ENCODE measurements at regions not wholly inside any gene's neighbourhood (a gene's known extent, or its start where the extent isn't known, plus 50 kb on each side); places are given as distances from the start of the nearest gene placed in this dataset.
"Not testable (repeated sequence)": the region's sequence is repeated elsewhere in the genome, so short reads cannot be mapped to it uniquely, and the experiment has no call there.

DNA sequence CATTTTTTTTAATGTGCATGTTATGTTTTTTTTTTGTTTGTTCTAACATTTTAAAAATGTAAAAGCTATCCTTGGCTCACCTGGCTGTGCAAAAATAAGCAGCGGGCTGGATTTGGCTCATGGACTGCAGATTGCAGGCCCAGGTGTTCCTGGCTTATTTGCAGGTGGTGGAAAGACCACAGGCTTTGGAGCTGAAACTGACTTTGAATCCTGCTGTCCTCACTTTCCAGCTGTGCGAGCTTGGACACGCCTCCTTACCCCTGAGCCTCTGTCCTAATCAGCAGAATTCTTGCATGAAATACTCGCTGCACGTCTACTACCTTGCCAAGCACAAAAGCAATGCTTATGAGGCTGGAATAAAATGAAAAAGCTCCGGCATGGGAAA is 188.7 kb upstream of the TPM1 start:
- DNase-seq (ENCODE audit: low read depth, low spot score): no peak

GRCh38 chr15:62854420-62855084 is 188.0 kb upstream of the TPM1 start:
- no peak for DNase-seq (ENCODE audit: low read depth, low spot score)

GRCh38 chr15:62855085-62855476 is 187.5 kb upstream of the TPM1 start:
- DNase-seq (ENCODE audit: low read depth, low spot score): no peak

- DNase-seq (ENCODE audit: low read depth, low spot score): no peak
Measured at GRCh38 chr15:62856466-62857246, 185.9 kb upstream of the TPM1 start.

GRCh38 chr15:62857411-62857853 is 185.1 kb upstream of the TPM1 start:
- DNase-seq (ENCODE audit: low read depth, low spot score): no peak

GRCh38 chr15:62858343-62858742 is 184.2 kb upstream of the TPM1 start:
- DNase-seq (ENCODE audit: low read depth, low spot score): no peak

DNA sequence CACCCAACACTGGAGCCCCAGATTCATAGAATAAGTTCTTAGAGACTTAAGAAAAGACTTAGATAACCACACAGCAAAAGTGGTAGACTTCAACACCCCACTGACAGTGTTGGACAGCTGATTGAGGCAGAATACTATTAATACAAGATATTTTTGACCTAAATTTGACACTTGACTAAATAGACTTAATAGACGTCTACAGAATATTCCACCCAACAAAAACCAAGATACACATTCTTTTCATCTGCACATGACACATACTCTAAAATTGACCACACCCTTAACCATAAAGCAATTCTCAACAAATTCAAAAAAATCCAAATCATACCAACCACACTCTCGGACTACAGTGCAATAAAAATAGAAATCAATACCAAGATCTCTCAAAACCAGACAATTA is 179.8 kb upstream of the TPM1 start:
- DNase-seq (ENCODE audit: low read depth, low spot score): no peak

GRCh38 chr15:62866366-62866765 is 176.2 kb upstream of the TPM1 start:
- no peak for DNase-seq (ENCODE audit: low read depth, low spot score)

- no peak for DNase-seq (ENCODE audit: low read depth, low spot score)
Measured at GRCh38 chr15:62867844-62868243, 174.7 kb upstream of the TPM1 start.

GRCh38 chr15:62868507-62868906 is 174.0 kb upstream of the TPM1 start:
- DNase-seq (ENCODE audit: low read depth, low spot score): no peak

DNA sequence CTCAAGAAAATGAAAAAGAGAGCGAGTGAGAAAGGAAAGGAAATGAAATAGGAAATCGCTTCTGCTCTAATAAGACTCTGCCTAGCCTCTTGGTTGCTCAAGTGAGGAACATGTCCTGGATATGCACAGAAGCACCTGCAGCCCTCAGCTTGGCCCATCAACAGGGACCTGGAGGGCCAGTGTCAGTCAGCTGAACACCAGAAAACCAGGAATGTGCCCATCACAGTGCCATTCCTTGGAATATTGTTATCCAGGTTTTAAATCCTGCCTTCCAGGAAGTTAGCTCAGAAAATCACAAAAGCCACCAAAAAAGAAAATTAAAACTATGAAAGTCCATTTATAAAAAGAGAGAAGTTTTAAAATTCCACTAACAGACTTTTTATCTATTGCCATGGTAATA is 173.4 kb upstream of the TPM1 start:
- no peak for DNase-seq (ENCODE audit: low read depth, low spot score)

GRCh38 chr15:62870216-62870615 is 172.3 kb upstream of the TPM1 start:
- no peak for DNase-seq (ENCODE audit: low read depth, low spot score)

DNA sequence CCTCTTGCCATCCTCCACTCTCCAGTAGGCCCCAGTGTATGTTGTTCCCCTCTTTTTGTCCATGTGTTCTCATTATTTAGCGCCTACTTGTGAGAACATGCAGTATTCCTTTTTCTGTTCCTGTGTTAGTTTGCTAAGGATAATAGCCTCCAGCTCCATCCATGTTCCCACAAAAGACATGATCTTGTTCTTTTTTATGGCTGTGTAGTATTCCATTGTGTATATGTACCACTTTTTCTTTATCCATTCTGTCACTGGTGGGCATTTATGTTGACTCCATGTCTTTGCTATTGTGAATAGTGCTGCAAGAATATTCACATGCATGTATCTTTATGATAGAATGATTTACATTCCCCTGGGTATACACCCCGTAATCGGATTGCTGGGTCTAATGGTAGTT is 171.8 kb upstream of the TPM1 start:
- not testable (repeated sequence) for DNase-seq (ENCODE audit: low read depth, low spot score)

GRCh38 chr15:62873203-62873602 is 169.3 kb upstream of the TPM1 start:
- no peak for DNase-seq (ENCODE audit: low read depth, low spot score)

GRCh38 chr15:62874064-62874463 is 168.5 kb upstream of the TPM1 start:
- DNase-seq (ENCODE audit: low read depth, low spot score): no peak

DNA sequence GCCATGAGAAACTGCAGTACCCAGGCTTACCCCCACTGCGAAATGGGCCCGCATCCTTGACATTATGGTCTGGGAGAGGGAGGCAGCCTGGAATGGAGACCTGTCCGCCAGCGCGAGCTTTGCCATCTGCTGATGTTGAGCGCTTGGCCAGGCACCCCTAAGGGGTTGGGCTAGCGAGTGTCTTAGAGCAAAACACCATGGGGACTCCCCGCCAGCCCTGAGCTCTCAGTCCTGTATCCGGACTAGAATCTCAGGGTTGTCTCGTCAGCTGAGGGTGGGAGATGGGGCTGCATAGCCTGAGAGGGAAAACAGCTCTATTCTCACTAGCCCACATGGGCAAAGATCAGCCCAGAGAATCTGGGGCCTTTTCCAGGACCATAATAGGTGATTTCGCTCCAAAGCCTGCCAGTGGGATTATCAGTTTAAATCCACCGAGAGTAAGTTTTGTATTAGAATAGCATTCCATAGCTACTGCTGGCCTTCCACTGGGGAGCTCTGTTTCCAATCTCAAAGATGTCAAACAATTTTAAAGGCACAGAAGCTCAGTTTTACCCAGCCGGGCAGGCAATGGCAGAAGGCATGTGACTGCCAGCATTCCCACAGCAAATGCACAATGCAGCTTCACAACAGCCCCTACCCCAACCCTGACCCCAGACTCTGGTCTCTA is 167.5 kb upstream of the TPM1 start:
- no peak for DNase-seq (ENCODE audit: low read depth, low spot score)

DNA sequence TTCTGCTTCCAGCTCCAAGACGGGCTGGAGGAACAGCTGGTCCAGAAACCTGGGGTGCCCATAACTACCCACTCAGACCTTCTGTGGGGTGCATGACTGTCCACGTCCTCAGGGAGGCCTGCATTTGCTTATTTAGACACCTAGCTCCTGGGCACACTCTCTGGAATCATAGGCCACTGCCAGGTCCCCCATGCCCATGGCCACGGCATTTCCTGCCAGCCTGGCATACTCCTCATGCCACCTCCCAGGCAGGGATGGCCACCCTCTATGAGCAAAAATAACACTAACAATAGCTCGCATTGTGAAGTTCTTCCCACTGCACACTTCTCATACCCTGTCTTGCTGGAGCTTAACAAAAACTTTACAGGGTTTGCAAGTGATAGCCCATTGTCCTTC is 166.9 kb upstream of the TPM1 start:
- no peak for DNase-seq (ENCODE audit: low read depth, low spot score)

DNA sequence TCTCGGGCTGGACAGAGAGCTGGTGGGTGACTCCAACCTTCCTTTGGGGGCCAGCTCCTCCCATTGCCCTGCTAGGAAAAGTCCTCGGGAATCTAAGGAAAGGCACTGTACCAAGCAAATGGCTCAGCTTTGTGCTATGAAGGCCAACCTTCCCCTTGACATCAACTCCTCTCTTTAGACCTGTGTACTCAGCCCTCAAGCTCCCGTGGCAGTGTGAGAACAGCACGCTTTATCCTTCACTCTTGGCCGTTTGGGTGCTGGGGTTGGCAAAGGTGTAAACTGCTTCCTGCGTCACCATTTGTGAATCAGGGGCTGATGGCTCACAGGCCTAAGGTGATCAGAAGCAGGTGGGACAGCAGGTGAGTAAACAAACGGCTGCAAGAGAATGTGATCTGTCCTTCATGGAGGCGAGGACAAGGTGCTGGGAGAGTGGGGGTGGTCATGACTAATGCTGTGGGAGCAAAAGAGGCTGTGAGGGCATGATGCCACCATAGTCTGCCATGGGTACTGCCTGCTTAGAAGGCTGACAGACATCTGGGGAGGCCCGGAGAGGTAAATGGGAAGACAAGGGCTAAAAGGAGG is 165.2 kb upstream of the TPM1 start:
- no peak for DNase-seq (ENCODE audit: low read depth, low spot score)

DNA sequence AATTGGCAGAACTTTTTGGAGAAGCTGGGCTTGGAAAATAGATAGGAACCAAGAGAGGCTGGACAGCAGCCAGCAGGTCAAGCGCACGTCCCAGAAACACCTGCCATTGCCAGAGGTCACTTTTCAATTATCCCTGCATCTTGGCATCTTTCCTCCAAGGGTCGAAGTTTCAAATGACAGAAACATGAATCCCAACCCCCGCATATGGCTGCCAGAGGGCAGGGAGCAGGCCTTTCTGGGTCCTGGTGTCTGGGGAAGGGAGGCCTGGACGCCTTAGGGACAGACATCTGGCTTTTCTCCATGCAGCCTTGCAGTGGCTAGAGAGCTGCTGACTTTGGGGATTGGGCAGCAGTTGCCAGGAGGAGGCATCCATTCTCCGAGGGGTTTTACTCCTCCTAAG is 164.5 kb upstream of the TPM1 start:
- no peak for DNase-seq (ENCODE audit: low read depth, low spot score)

DNA sequence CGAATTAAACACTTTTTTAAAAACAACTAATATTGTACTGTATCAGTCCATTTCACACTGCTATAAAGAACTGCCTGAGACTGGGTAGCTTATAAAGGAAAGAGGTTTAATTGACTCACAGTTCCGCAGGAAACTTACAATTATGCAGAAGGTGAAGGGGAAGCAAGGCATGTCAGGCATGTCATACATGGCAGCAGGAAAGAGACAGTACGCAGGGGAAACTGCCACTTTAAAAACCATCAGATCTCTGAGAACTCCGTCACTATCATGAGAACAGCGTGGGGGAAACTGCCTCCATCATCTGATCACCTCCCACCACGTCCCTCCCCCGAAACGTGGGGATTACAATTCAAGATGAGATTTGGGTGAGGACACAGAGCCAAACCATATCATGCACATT is 162.8 kb upstream of the TPM1 start:
- DNase-seq (ENCODE audit: low read depth, low spot score): no peak

DNA sequence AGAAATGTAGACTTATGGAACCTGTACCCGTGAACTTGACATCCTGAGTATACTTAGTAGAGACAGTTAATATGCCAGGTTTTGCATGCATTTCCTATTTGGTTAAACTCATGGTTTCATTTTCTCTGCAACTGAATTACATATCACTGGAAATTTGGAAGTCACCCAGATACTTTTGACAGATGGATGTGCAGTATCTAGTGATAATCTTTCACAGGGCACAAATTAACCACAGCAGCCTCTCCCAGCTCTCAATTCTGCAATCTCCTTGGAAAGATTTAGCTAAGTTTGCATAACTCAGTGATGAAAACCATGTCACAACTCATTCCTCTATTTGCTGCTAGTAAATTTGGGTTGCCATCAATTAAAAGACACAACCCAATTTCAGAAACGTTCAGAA is 162.3 kb upstream of the TPM1 start:
- DNase-seq (ENCODE audit: low read depth, low spot score): no peak

GRCh38 chr15:62881056-62881455 is 161.5 kb upstream of the TPM1 start:
- no peak for DNase-seq (ENCODE audit: low read depth, low spot score)

Measured in iPS DF 19.7 (cell line).